ENCODE measurements at regions not wholly inside any gene's neighbourhood (a gene's known extent, or its start where the extent isn't known, plus 50 kb on each side); places are given as distances from the start of the nearest gene placed in this dataset.

GRCh38 chr1:195501118-195501517, 1107.1 kb downstream of the KCNT2 start:
- no peak for DNase-seq

GRCh38 chr1:195495720-195496635, 1112.3 kb downstream of the KCNT2 start:
- DNase-seq: no peak

GRCh38 chr1:195482137-195482536, 1126.1 kb downstream of the KCNT2 start:
- DNase-seq: no peak

GRCh38 chr1:195481293-195481692, 1126.9 kb downstream of the KCNT2 start:
- no peak for DNase-seq

- no peak for DNase-seq
Measured at GRCh38 chr1:195475568-195475967, 1132.7 kb downstream of the KCNT2 start.

- no peak for DNase-seq
Measured at GRCh38 chr1:195472291-195472690, 1135.9 kb downstream of the KCNT2 start.

GRCh38 chr1:195466639-195467038, 1141.6 kb downstream of the KCNT2 start:
- no peak for DNase-seq

GRCh38 chr1:195462646-195463045, 1145.6 kb downstream of the KCNT2 start:
- DNase-seq: no peak

- no peak for DNase-seq
Measured at GRCh38 chr1:195462152-195462551, 1146.1 kb downstream of the KCNT2 start.

- DNase-seq: no peak
Measured at GRCh38 chr1:195458365-195458764, 1149.9 kb downstream of the KCNT2 start.

- DNase-seq: no peak
Measured at GRCh38 chr1:195450794-195451193, 1157.4 kb downstream of the KCNT2 start.

- DNase-seq: no peak
Measured at GRCh38 chr1:195439661-195440060, 1168.6 kb downstream of the KCNT2 start.

- no peak for DNase-seq
Measured at GRCh38 chr1:195434566-195435203, 1173.6 kb downstream of the KCNT2 start.

GRCh38 chr1:195430826-195431225, 1177.4 kb downstream of the KCNT2 start:
- DNase-seq: no peak

- no peak for DNase-seq
Measured at GRCh38 chr1:195428927-195429326, 1179.3 kb downstream of the KCNT2 start.

GRCh38 chr1:195415584-195415983, 1192.7 kb downstream of the KCNT2 start:
- DNase-seq: no peak

- DNase-seq: no peak
Measured at GRCh38 chr1:195394567-195394966, 1213.7 kb downstream of the KCNT2 start.

GRCh38 chr1:195376190-195376589, 1232.0 kb downstream of the KCNT2 start:
- no peak for DNase-seq

GRCh38 chr1:195373856-195374255, 1234.4 kb downstream of the KCNT2 start:
- DNase-seq: no peak

GRCh38 chr1:195345149-195345548, 1263.1 kb downstream of the KCNT2 start:
- DNase-seq: no peak

- DNase-seq: no peak
Measured at GRCh38 chr1:195337646-195338045, 1270.6 kb downstream of the KCNT2 start.

GRCh38 chr1:195336812-195337211, 1271.4 kb downstream of the KCNT2 start:
- no peak for DNase-seq

- DNase-seq: no peak
Measured at GRCh38 chr1:195335541-195335940, 1272.7 kb downstream of the KCNT2 start.

- DNase-seq: no peak
Measured at GRCh38 chr1:195332102-195332501, 1276.1 kb downstream of the KCNT2 start.
